Peyer's patch (tissue), 4 donors: ENCODE measurements at regions not wholly inside any gene's neighbourhood (a gene's known extent, or its start where the extent isn't known, plus 50 kb on each side); places are given as distances from the start of the nearest gene placed in this dataset.

Experiments used
- DNase-seq, 3 donors: peaks; one replicate each; pipeline ENCODE4 v3.0.0-alpha.2; 2017 to 2019
- H3K27ac ChIP-seq, 4 donors: fragments of 200-600 bp; sonication (generic); one replicate each; pipeline ENCODE4 v1.5.1; 2016 to 2019
- H3K27me3 ChIP-seq, 2 donors: fragments of 200-600 bp; sonication (generic); one replicate each; pipeline ENCODE4 v1.5.1; 2019
- H3K36me3 ChIP-seq, 3 donors: fragments of 200-600 bp; sonication (generic); one replicate each; pipeline ENCODE4 v1.5.1; 2016 to 2019
- H3K4me1 ChIP-seq, 4 donors: fragments of 200-600 bp; sonication (generic); one replicate each; pipeline ENCODE4 v1.5.1; 2016 to 2019
- H3K4me3 ChIP-seq, 4 donors: fragments of 200-600 bp; sonication (generic); 1 replicate in 3 of 4; 2 replicates in 1 of 4; pipeline ENCODE4 v1.5.1; 2016 to 2019; ENCODE audit warnings: mild to moderate bottlenecking in 1 of 4
- H3K9me3 ChIP-seq, 4 donors: fragments of 200-600 bp; sonication (generic); one replicate each; pipeline ENCODE4 v1.5.1; 2016 to 2019; ENCODE audit warnings: mild to moderate bottlenecking in 1 of 4
- POLR2A ChIP-seq, 2 donors: fragments of 450-650 bp; IDR thresholded peaks; one replicate each; pipeline ENCODE4 v1.5.1; 2017; ENCODE audit warnings: antibody characterized with exemption in 2 of 2, mild to moderate bottlenecking in 2 of 2, moderate library complexity in 2 of 2
- TF ChIP-seq, protein P1 (sequence below), 6 experiments: fragments of 450-650 bp in 4 of 6; fragments of 200-600 bp in 2 of 6; sonication (generic) in 1 of 6; IDR thresholded peaks; one replicate each; pipeline ENCODE4 v1.5.1; 2017 to 2019; ENCODE audit warnings: antibody characterized with exemption in 6 of 6, mild to moderate bottlenecking in 3 of 6, moderate library complexity in 1 of 6

DNA sequence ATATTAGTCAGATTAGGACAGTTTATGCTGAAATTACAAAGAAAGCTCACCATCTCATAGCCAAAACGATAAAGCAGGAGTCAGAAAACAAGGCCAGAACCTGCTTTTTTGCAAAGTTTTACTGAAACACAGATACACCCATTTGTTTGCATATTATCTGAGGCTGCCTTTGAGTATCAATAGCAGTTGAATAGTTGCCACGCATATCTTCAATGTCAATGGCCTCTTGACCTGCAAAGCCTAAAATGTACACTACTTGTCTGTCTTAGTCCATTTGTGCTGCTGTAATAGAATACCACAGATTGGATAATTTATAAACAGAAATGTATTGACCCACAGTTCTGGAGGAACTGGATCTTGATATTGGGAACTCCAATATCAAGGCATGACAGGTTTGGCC is 94.1 kb upstream of the NT5E start:
- H3K4me1 ChIP-seq: no peaks in the 10 kb centered on the region
- TF ChIP-seq, protein P1, sequence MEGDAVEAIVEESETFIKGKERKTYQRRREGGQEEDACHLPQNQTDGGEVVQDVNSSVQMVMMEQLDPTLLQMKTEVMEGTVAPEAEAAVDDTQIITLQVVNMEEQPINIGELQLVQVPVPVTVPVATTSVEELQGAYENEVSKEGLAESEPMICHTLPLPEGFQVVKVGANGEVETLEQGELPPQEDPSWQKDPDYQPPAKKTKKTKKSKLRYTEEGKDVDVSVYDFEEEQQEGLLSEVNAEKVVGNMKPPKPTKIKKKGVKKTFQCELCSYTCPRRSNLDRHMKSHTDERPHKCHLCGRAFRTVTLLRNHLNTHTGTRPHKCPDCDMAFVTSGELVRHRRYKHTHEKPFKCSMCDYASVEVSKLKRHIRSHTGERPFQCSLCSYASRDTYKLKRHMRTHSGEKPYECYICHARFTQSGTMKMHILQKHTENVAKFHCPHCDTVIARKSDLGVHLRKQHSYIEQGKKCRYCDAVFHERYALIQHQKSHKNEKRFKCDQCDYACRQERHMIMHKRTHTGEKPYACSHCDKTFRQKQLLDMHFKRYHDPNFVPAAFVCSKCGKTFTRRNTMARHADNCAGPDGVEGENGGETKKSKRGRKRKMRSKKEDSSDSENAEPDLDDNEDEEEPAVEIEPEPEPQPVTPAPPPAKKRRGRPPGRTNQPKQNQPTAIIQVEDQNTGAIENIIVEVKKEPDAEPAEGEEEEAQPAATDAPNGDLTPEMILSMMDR (IDR thresholded peaks at IDR 0.05): no peak
- TF ChIP-seq POLR2A (IDR thresholded peaks at IDR 0.05): no peak
- no peaks in the 10 kb centered on the region for H3K36me3 ChIP-seq
- H3K9me3 ChIP-seq: no peaks in the 10 kb centered on the region
- DNase-seq: no peak
- no peak overlapping the region for H3K27ac ChIP-seq
- no peaks in the 10 kb centered on the region for H3K27me3 ChIP-seq
- no peak overlapping the region for H3K4me3 ChIP-seq

DNA sequence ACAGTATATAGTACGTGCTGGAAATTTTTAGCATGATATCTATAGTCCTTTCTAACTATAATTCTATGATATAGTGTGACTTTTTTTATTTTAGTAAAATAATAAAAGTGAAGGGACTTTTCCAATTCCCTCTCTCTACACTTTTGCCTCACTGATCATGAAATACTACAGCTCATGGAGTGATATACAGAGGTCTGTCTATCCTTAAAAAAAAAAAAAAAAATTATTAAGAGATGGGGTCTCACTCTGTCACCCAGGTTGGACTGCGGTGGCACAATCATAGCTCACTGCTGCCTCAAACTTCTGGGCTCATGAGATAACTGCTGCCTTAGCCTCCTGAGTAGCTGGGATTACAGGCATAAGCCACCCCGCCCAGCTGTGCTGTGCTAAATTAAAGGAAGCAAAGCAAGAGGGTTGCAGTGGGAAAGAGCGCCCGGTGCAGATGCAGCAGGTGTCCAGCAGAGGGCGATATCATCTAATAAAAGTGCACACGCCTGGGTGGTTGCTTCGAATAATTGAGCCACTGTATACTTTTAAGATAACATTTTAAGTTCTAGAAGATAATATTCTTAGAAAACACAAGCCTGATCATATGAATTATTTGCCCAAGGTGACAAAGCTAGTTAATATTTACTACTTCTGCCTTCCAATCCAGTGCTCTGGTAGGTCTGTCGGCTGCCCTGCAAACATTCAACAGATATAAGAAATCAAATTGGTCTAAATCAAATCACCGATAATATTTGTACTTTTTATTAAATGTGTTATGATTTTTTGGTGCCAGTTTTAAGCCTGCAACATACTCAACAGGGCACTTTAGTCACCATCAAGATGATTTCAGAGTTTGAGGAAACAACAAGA is 94.9 kb upstream of the NT5E start:
- Histone ChIP-seq H3K4me1 (no peaks in the 10 kb centered on the region), H3K27ac (no peak overlapping the region), H3K36me3 (no peaks in the 10 kb centered on the region), H3K9me3 (no peaks in the 10 kb centered on the region), H3K4me3 (no peak overlapping the region), H3K27me3 (no peaks in the 10 kb centered on the region)
- TF ChIP-seq, protein P1 (IDR thresholded peaks at IDR 0.05): peak; percentile 71 to 94 (median 89)
- no peak for TF ChIP-seq POLR2A (IDR thresholded peaks at IDR 0.05)
- peak; percentile 48 to 86 (median 79) for DNase-seq

DNA sequence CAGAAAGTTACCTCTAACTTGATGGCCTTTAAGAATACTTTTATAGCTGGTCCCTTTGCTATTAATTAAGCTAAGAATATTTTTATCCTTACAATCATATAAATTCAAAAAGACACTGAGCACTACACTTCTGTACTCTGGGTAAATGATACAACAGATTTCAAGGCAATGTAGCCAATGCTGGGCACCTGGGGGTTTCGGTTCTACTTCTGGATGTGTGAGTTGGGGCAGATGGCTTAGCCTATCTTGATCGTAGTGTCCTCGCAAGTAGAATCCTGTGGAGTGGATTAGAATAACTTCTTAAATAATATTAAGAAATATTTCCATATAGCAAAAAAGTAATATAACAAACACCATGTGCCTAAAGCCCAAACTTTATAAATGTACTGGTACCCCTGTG is 96.9 kb upstream of the NT5E start:
- no peak overlapping the region for H3K27ac ChIP-seq
- no peaks in the 10 kb centered on the region for H3K36me3 ChIP-seq
- no peaks in the 10 kb centered on the region for H3K4me1 ChIP-seq
- H3K9me3 ChIP-seq: no peaks in the 10 kb centered on the region
- H3K27me3 ChIP-seq: no peaks in the 10 kb centered on the region
- H3K4me3 ChIP-seq: no peak overlapping the region
- no peak for DNase-seq
- TF ChIP-seq, protein P1 (IDR thresholded peaks at IDR 0.05): no peak
- no peak for TF ChIP-seq POLR2A (IDR thresholded peaks at IDR 0.05)

DNA sequence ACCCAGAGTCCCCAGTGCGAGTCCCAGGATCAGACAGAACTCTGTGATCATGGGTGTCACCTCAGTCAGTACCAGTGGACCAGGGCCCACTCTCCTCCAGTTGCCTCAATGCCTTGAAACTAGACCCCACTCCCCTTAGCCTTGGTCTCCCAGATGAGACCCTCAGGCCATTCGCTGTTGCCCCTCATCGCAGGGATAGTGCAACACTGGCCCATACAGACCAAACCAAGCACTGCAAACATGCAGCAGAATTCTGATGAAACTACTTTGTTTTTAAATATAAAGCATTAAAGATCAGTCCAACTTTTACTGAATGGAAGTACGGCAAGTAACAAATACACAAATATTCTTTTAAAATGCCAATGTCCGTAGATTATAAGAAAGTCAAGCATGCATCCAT is 101.2 kb upstream of the NT5E start:
- no peak for DNase-seq
- H3K36me3 ChIP-seq: no peaks in the 10 kb centered on the region
- no peak overlapping the region for H3K27ac ChIP-seq
- H3K27me3 ChIP-seq: no peaks in the 10 kb centered on the region
- H3K9me3 ChIP-seq: no peaks in the 10 kb centered on the region
- TF ChIP-seq POLR2A (IDR thresholded peaks at IDR 0.05): no peak
- TF ChIP-seq, protein P1 (IDR thresholded peaks at IDR 0.05): no peak
- no peak overlapping the region for H3K4me3 ChIP-seq
- no peaks in the 10 kb centered on the region for H3K4me1 ChIP-seq

DNA sequence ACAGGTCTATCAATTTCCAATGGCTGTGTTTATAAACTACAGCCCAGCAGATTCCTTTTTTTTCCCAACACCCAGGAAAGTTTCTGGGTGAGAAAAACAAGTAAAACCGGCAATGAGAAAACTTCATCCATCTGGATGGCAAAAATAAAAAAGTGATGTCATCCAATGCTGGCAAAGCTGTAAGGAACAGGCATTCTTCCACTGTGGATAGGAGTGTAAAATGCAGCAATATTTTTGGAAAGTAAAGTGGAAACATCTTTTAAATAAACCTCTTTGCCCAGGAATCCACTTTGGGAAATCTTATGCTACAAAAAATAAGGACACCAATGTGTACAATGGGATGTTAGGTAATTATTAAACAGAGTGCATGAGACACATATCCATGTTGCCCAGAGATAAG is 102.1 kb upstream of the NT5E start:
- Histone ChIP-seq H3K27ac (no peak overlapping the region), H3K27me3 (no peaks in the 10 kb centered on the region), H3K4me1 (no peaks in the 10 kb centered on the region), H3K9me3 (no peaks in the 10 kb centered on the region), H3K36me3 (no peaks in the 10 kb centered on the region), H3K4me3 (no peak overlapping the region)
- no peak for TF ChIP-seq POLR2A (IDR thresholded peaks at IDR 0.05)
- TF ChIP-seq, protein P1 (IDR thresholded peaks at IDR 0.05): no peak
- no peak for DNase-seq
